Stimulated activated CD4-positive, alpha-beta T cell treated with anti-CD3 and anti-CD28 coated beads, TNF-alpha, amount 100 ng/mL, for 4 hours (primary cell): ENCODE measurements at regions not wholly inside any gene's neighbourhood (a gene's known extent, or its start where the extent isn't known, plus 50 kb on each side); places are given as distances from the start of the nearest gene placed in this dataset.
"Not testable (repeated sequence)": the region's sequence is repeated elsewhere in the genome, so short reads cannot be mapped to it uniquely, and the experiment has no call there.

ENCODE experiments used
- DNase-seq, 3 experiments: peaks; one replicate each; pipeline ENCODE4 v3.0.0-alpha.2; 2020; ENCODE audit warnings: low read depth in 3 of 3

DNA sequence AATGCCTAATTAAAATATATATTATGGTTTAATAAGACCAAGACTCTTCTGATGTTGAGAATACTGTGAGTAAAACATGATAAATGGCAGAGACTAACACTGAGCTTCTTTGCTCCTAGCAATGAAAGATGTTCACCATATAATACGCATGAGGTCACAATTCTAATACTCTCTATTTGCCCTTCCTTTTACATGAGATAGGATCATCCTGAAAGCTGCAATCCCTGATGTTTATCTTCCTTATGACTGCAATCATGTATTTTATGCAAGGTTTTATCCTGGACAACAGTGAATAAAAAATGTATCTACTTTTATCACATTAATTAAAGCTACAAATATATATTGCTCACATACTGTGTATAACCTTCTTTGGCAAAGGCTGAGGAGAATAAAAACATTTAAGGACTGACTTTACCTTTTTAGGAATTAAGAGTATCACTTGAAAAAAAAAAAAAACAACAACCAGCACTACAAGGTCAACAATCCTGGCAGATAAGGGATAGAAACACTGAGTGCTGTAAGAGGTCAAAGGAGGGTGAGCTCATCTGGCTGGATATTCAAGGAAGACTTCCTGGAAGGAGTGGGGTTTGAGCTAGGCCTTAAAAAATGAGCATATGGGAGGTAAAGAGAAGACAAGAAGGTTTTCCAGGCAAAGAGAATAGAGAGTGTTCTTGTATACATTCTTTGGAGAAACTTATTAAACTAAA, 99.9 kb downstream of the AREG start:
- no peak for DNase-seq

DNA sequence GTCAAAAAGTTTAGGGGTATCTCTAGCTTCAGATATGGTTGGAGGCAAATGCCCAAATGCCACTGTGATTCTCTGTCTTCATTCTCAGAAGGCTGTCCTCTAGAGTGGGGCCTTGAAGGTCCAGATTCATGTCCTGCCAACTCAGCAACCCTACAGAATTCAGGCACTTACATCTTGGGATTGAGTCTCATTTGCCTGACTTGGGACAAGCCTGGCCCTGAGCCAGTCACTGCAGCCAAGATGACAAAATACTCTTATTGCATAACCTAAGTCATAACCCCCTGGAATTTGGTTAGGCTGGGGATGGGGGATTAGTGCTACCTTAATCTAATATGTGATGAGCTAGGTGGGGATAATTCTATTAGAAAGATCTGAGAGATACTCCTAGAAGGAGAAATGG, 100.5 kb downstream of the AREG start:
- no peak for DNase-seq

GRCh38 chr4:74546057-74546456, 101.1 kb downstream of the AREG start:
- no peak for DNase-seq

DNA sequence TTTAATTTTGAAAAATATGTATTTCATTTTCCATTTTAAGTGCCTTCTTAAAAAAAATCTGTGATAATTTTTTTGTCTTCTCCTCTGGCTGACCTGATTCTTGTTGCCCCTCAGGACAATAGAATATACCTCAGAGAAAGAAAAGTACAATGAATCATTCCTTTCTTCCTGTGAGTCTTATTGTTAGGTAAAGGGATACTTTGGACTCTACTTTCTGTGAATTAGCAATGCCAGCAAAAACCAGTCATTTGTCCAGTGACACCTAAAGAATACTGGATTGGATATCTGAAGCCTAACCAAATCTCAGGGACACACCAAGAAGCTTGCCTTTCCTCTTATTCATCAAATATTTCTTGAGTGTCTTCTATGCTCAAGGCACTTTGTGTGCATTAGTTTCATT, 102.1 kb downstream of the AREG start:
- DNase-seq, result no peak

DNA sequence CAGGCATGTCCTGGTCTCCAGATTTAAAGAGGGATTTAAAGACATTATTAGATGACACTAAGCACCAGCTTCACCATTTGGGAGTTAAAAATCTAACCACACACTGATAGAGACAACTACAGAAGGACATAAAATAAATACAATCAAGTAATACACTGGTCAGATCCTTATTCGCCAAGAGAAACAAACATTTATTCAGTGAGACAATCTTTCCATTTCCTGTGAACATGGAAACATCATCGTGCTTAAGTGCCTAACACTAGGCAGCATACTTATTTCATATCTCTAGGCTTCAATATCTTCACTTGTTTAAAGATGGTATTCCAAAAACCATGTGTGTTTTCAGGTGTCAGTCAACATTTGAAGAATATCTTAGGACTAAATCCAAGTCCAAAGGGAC, 103.6 kb downstream of the AREG start:
- no peak for DNase-seq

DNA sequence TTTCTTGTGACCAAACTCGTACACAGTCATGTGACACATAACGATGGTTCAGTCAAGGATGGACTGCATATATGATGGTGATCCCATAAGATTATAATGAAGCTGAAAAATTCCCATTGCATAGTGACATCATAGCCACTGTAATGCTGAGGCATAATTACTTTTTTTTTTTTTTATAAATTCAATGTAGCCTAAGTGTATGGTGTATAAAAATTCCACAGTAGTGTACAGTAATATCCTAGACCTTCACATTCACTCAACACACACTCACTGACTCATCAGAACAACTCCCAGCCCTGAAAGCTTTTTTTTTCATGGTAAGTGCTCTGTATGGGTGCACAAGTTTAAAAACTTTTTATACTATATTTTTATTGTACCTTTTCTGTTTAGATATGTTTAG, 105.0 kb downstream of the AREG start:
- DNase-seq, result no peak

DNA sequence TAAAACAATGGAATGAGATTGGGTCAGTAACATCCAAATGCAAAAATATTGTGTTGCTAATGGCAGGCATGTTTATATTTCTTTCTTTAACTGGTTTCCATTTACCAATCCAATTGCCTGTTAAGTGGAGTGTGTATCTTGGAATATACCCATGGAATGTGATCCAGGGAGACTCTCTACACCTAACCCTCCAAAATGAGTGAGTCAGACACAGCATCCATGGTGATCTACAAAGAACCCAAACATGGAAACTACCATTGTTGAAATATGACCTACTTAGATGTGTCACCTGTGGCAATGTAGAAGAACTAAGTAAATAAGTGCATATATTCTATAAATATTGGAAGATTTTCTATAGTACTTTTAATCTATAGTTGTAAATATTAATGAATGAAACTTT, 110.3 kb downstream of the AREG start:
- DNase-seq, result no peak

- DNase-seq, result no peak
These were observed 110.9 kb downstream of the AREG start for GRCh38 chr4:74555843-74556242.

DNA sequence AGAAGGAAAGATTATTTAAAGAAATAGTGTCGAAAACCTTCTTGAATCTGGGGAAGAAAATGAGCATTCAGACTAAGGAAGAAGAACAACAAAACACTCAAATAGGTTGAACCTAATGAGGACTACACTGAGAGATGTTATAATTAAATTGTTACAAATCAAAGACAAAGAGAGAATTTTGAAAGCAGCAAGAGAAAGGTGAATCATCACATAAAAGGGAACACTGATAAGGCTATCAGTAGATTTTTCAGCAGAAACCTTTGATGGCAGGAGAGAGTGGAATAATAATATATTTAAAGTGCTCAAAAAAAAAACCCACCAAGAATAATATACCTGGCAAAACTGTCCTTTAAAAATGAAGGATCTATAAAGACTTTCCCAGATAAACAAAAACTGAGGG, 114.9 kb downstream of the AREG start:
- DNase-seq, result no peak

GRCh38 chr4:74567981-74568380, 123.0 kb downstream of the AREG start:
- DNase-seq, result no peak

- DNase-seq, result no peak
These were observed 125.2 kb downstream of the AREG start for GRCh38 chr4:74570095-74570494.

- DNase-seq, result no peak
These were observed 133.4 kb downstream of the AREG start for GRCh38 chr4:74578329-74578728.

DNA sequence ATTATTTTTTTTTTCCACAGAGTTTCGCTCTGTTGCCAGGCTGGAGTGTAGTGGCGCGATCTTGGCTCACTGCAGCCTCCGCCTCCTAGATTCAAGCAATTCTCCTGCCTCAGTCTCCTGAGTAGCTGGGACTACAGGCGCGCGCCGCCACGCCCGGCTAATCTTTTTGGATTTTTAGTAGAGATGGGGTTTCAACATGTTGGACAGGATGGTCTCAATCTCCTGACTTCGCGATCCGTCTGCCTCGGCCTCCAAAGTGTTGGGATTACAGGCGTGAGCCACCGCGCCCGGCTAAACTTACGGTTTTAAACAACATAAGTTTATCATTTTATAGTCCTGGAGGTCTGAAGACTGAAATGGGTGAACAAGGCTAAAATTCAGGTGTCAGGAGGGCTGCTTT, 133.9 kb downstream of the AREG start:
- not testable (repeated sequence) for DNase-seq

GRCh38 chr4:74583089-74583700, 138.3 kb downstream of the AREG start:
- no peak for DNase-seq

DNA sequence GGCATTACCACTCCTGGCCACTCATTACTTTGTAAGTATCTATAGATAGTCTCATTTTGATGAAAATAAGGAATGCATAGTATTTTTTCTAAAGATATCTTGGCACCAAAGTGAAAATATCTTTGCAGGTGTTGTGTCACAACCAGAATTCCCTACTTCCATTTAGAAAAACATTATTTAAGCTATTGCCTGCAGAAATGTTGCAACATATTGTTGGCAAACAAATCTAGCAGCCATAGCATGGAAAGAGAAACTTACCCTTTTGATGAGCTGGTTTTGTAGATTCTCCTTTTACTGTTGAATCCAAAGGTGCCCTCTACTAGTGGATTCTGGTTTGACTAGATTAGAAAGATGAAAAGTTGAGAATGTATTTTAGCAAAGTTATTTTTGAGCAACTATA, 138.8 kb downstream of the AREG start:
- no peak for DNase-seq

- no peak for DNase-seq
These were observed 143.4 kb downstream of the AREG start for GRCh38 chr4:74588350-74588749.

DNA sequence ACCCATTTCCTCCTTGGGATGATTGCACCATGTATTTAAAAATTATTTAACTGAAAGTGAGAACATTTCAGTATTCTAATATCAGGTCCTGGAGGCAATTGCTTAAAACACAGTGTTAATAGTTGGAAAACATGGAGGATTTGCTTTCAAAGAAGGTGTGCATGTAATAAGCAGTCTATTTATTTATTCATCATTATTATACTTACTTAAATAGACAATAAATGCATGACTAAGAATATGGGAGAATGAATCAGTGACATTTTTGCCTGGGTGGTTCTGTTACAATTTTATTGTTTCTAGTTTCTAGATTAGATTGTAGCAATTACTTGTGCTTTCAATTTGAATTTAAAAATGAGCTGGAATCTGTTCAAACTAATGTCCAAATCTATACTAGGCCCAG, 145.5 kb downstream of the AREG start:
- no peak for DNase-seq

- no peak for DNase-seq
These were observed 153.8 kb downstream of the AREG start for GRCh38 chr4:74598611-74599325.

DNA sequence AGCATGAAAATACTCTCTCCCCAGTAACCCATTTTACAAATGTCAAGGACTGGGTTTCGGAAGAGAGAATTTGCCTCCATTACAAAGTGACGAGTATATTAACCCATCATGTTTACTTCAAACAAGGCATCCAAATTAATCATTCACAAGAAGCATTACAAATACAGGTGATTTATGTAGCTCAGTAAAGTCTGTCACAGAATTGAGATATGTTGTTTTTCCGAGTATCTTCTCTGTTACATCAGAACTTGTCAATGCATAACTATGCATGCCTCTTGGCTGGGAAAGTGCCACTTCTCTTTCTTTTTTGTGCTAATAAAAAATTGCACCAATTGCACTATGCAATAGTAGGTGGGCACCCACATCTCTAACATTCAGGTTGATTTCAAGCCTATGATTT, 158.2 kb downstream of the AREG start:
- DNase-seq, result no peak

- no peak for DNase-seq
These were observed 163.4 kb downstream of the AREG start for GRCh38 chr4:74608151-74608949.

- no peak for DNase-seq
These were observed 165.6 kb downstream of the AREG start for GRCh38 chr4:74610491-74610890.

- no peak for DNase-seq
These were observed 167.9 kb downstream of the AREG start for GRCh38 chr4:74612837-74613236.
